ENCODE measurements at regions not wholly inside any gene's neighbourhood (a gene's known extent, or its start where the extent isn't known, plus 50 kb on each side); places are given as distances from the start of the nearest gene placed in this dataset.

DNA sequence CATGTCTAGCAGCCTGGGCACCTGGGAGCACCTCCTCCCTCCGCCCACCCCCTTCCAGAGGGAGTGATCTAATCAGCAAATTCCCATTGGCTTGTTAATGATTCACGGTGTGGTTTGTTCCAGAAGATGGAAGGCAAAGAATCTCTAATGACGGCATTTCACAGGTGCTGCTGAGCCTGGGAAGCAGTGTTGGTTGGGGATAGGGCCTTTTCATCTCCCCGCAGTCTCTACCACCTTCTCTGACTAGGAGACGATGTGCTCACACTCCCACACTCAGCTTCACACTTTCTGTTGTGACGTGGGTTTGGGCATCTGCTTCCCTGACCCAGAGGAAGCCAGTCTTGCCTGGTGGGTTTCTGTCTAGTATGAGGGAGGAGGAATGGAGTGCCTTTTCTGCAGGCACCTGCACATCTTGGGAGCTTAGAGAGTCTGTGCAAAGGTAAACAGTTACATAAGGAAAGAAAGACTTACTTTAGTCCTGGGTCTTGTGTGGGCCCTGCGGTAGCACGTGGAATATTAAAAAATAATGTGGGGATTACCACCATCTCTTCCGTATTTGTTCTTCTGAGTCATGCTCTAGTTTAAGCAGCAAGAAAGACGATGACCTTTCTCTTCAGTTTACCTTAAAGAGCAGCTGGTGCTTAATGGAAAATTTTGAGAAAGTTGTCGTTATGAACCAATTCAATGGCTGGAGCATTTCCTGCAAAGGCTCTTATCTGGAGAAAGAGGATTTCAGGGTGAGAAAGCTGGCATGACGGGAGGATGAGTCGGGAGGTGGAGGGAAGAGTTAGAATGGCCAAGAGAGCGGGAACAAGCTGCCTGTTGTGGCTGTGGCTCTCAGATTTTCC, 70.6 kb upstream of the ARHGAP5 start (continued):
- TF ChIP-seq HEYL (CRISPR knock-in tag; IDR thresholded peaks at IDR 0.05) (peak; percentile 81; the same call in 1 of the 2 replicates), BHLHE40 (IDR thresholded peaks at IDR 0.05; ENCODE audit: low read depth, low read length) (no peak), RAD21 (conservative IDR thresholded peaks at IDR 0.05 in 1 of 2, IDR thresholded peaks at IDR 0.05 in 1 of 2) (peak; percentile 1 to 33; a peak in 4 of 5 replicates), FOSB (CRISPR knock-in tag; IDR thresholded peaks at IDR 0.05) (no peak), RNF2 (IDR thresholded peaks at IDR 0.05; ENCODE audit: borderline replicate concordance, low read depth) (no peak)

- Histone ChIP-seq H3K27ac (peak overlapping the region; percentile 89 to 92), H3K9me3 (no peaks in the 10 kb centered on the region), H3K4me3 (no peak overlapping the region), H3K4me1 (peaks cover 84% of the 10 kb centered on the region), H3K4me2 (peak overlapping the region; percentile 87)
- no peak for DNase-seq (ENCODE audit: low read depth in 1 of 2, low spot score in 1 of 2)
- WGBS (ENCODE audit: missing lambda C conversion rate): 33% methylated on average over 2 of the region's 2 CpGs
- FAIRE-seq: no peak
- TF ChIP-seq ATOH8 (CRISPR knock-in tag; IDR thresholded peaks at IDR 0.05; ENCODE audit: low read depth) (peak; percentile 9; the same call in 1 of the 2 replicates), HOXB5 (CRISPR knock-in tag; IDR thresholded peaks at IDR 0.05) (0 out of 2 replicates have a peak, but pooled peaks have one; percentile 31), POLR2AphosphoS2 (conservative IDR thresholded peaks at IDR 0.05; ENCODE audit: low read length) (no peak), MYC (IDR thresholded peaks at IDR 0.05; ENCODE audit: borderline replicate concordance, low read length) (no peak), RNF2 (IDR thresholded peaks at IDR 0.05; ENCODE audit: borderline replicate concordance, low read depth) (no peak), EHF (CRISPR knock-in tag; IDR thresholded peaks at IDR 0.05) (no peak)
- no peak for ATAC-seq
- CTCF ChIA-PET: interaction anchor here (0.8 to 1.8 kb wide), 3 partner anchors 57 to 220 kb away, joined by 3 to 4 read pairs (median 4); no protein-coding TSS in a partner anchor
- POLR2A ChIA-PET: no interaction called here
Measured at GRCh38 chr14:32007755-32008362, 69.2 kb upstream of the ARHGAP5 start.

GRCh38 chr14:32008602-32009193, 68.4 kb upstream of the ARHGAP5 start:
- H3K4me1 ChIP-seq: peaks cover 84% of the 10 kb centered on the region
- H3K4me2 ChIP-seq: peak overlapping the region; percentile 87
- FAIRE-seq: no peak
- DNase-seq (ENCODE audit: low read depth in 1 of 2, low spot score in 1 of 2): no peak
- no peak for ATAC-seq
- no peak overlapping the region for H3K4me3 ChIP-seq
- ChIA-PET POLR2A (no interaction called here), CTCF (interaction anchor here (1.0 to 3.4 kb wide), 2 partner anchors 74 to 219 kb away, joined by 3 to 29 read pairs; no protein-coding TSS in a partner anchor)
- WGBS (ENCODE audit: missing lambda C conversion rate): 74% methylated on average over 1 of the region's 1 CpG
- H3K9me3 ChIP-seq: no peaks in the 10 kb centered on the region
- H3K27ac ChIP-seq: peak overlapping the region; percentile 89 to 92
- TF ChIP-seq, protein P1, sequence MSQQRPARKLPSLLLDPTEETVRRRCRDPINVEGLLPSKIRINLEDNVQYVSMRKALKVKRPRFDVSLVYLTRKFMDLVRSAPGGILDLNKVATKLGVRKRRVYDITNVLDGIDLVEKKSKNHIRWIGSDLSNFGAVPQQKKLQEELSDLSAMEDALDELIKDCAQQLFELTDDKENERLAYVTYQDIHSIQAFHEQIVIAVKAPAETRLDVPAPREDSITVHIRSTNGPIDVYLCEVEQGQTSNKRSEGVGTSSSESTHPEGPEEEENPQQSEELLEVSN (IDR thresholded peaks at IDR 0.05; ENCODE audit: borderline replicate concordance, low read depth): no peak
- TF ChIP-seq CHD4 (IDR thresholded peaks at IDR 0.05; ENCODE audit: borderline replicate concordance): no peak
- no peak for TF ChIP-seq FOSL2 (IDR thresholded peaks at IDR 0.05)
- 0 out of 2 replicates have a peak, but pooled peaks have one; percentile 5 for TF ChIP-seq FOSL2 (CRISPR knock-in tag; IDR thresholded peaks at IDR 0.05)

DNA sequence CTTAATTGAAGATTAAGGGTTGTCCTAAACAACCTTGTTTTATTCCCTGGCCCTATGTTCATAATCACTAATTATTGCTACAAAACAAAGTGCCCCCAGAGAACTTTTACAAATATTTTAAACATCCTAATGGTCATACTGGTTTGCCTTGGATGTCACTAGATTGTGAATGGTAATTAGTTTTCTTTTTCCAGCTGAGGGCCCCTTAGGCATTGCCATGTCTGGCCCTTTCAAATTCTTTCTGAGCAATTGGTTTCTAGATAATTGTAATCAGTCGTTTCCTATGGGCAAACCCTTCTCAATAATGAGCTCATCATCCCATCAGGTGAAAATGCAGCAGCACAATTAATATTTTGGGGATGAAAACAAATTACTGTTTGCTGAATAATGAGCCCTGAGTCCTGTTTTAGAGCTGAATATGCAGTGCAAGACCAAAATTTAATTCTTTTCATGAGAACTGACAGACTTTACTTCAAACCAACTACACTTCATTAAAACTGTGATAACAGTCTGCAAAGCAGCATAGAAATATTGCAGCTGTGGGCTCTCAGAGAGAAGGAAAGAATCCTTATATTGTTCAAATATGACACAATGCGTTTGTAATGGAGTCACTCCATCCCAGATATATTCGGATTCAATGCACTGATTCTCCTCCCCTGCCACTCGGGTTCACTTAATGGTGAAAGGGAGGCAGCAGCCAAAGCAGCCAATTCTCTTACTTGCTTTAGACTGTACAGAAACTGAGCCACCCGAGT, 67.7 kb upstream of the ARHGAP5 start:
- Histone ChIP-seq H3K4me3 (no peak overlapping the region), H3K4me1 (peaks cover 80% of the 10 kb centered on the region), H3K4me2 (peak overlapping the region; percentile 87), H3K9me3 (no peaks in the 10 kb centered on the region), H3K27ac (peak overlapping the region; percentile 89 to 92)
- 21% methylated on average over 5 of the region's 5 CpGs for WGBS (ENCODE audit: missing lambda C conversion rate)
- ChIA-PET POLR2A (interaction anchor here (1.1 kb wide), 1 partner anchor 589 kb away, joined by 4 read pairs; the partner anchor contains the start of gene HEATR5A), CTCF (interaction anchor here (0.7 to 3.4 kb wide), 2 partner anchors 11 to 74 kb away, joined by 3 to 29 read pairs; no protein-coding TSS in a partner anchor)
- no peak for FAIRE-seq
- no peak for DNase-seq (ENCODE audit: low read depth in 1 of 2, low spot score in 1 of 2)
- TF ChIP-seq ZNF302 (CRISPR knock-in tag; IDR thresholded peaks at IDR 0.05) (no peak), CHD2 (IDR thresholded peaks at IDR 0.05; ENCODE audit: low read length, partially characterized antibody) (no peak), RCOR1 (IDR thresholded peaks at IDR 0.05; ENCODE audit: low read depth, low read length) (no peak)
- no peak; a peak in 2 of 6 replicates for ATAC-seq
